Stromal cell of bone marrow (primary cell): ENCODE measurements at regions not wholly inside any gene's neighbourhood (a gene's known extent, or its start where the extent isn't known, plus 50 kb on each side); places are given as distances from the start of the nearest gene placed in this dataset.
"Not testable (repeated sequence)": the region's sequence is repeated elsewhere in the genome, so short reads cannot be mapped to it uniquely, and the experiment has no call there.

ENCODE experiments used
- DNase-seq: peaks from one replicate; pipeline ENCODE4 v3.0.0-alpha.2; 2012; ENCODE audit warnings: low read depth

DNA sequence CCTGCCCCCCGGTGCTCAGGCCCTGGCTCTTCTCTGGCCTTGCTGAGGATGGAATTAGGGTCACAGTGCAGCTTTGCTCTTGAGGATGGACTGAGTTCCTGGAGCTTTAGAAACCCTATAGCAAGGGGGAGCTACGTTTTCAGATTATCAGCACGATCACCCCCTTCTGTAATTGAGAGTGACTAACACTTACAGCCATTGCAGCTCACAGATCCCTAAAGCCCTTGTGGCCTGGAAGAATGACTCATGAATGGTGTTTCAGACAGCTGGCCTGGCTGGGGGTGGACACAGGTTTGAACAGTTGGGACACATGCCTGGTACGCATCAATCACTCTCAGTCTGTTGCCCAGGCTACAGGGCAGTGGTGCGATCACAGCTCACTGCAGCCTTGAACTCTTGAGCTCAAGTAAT lies 79.7 kb upstream of the IGFBP5 start:
- DNase-seq = peak; percentile 97

DNA sequence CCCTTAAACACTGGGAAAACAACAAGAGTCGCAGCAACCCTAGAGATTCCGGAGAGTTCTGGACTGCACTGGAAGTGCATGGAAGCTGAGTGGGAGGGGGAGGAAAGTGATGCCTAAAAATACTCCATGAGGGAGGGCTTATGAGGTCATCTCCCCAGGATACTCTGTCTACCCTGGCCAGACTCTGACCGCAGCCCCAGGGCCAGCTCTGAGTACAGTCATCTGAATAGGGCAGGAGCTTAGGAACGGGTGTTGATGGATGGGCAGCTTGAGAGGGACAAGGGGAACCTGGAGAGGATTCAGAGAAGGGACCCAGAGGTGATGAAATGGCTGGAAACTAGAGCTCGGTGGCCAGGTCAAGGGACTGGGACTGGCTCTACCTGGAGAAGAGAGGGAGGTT lies 79.3 kb upstream of the IGFBP5 start:
- peak; percentile 97 for DNase-seq

DNA sequence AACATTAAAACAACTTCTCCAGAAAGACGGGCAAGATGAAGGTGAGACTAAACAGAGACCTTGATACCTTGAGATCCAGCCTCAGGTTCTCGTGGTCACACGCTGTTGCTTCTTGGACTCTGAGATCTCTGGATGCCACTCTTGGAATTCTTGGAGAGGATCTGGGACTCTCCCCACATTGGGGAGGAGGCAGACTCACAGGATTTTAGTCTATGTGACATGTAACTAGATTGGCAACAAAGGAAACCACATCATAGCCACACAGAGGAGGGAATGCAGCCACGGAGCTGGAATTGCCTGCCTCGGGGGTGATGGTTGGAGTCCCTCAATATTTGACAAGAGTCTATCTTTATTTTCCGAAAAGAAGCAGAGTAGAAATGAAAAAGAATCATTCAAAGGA lies 78.8 kb upstream of the IGFBP5 start:
- no peak for DNase-seq

DNA sequence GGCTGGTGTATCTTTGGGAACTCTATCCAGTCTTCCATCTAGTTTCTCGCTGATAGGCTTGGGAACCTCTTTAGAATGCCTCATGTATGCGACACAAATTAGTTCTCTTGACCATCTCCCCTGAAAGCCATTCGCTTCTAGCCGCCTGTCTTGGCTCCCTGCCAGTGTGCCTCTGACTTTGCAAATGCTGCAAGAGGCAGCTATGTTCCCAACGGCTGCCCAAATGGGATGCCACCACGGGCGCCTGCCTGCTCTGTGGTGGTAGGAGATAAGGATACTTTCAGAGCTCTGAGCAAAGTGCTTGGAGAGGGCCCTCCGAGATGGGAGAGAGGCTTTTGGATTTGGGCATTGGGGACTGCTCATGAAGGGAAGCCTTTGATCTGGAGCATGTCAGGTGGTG lies 77.7 kb upstream of the IGFBP5 start:
- no peak for DNase-seq

DNA sequence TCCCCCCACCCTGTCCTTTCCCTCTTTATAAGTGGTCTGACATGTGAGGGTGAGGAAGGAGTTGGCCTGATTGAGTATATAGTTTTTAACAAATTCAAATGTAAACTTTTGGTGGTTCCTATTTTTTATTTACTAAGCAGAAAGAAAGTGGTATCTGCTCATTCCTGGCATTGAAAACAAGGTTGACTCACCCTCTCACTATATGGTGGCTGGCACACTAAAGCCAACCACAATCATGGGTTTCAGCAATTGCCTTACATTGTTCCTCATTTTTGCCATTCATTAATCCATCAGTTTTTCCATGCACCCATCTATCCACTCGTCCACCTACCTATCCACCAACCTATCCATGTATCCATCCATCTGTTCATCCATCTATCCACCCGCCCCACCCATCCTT lies 75.4 kb upstream of the IGFBP5 start:
- DNase-seq = no peak

DNA sequence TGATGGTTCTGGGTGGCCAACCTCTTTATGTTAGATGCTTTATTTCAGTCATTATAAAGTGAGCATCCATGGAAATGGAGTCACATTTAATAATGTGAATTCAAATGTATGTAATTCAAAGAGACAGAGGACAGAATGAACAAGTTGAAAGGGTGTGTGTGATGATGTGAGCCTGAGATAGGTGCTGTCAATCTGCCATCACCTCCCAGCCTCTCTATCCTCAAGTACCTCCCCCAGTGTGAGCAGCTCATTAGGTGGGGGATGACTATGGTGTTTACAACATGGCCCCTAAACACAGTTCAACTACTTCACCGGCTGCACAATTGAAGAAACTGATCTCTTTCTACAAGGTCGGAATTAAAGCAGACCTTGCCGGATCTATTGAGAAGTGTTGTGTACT lies 74.7 kb upstream of the IGFBP5 start:
- no peak for DNase-seq

DNA sequence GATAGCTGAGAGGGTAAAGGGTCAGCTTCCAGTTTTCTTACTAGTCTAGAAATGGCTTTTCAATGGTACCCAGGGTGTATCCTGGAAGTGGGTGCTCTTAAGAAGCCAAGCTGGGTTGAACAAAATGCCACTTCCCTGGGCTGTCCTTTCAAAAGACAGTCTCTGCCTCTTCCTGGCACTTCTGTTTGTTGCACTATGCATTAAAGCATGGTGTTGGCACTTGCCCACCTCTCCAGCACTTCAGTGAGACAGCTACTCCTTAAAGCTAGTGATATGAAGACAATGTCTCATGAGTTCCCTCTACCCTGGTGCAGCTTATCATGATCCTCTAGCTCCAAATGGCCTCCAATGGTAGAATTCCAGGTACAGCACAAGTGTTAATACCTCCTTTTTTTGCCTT lies 74.3 kb upstream of the IGFBP5 start:
- no peak for DNase-seq

DNA sequence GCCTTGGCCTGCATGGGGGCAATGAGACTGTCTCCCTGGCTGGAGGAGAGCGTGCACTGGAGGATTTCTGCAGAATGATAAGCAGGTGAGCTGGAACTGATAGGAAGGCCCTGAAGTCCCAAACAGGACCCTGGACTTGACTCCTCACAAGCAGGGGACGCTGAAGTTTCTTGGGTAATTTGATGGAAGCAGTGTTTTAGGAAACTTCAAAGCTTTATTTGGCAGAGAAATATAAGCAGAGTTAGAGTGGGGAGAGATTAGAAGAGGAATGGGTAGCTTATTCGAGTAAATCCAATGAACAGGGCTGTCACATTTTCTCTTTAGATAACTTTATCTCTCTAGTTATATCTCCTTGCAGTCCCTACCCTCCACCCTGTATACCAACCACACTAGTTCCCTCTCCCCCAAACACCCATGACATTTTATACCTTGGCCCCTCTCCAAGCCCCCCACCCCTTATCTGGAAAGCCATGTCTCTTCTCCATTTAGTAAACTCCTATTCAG lies 73.6 kb upstream of the IGFBP5 start:
- DNase-seq = no peak

DNA sequence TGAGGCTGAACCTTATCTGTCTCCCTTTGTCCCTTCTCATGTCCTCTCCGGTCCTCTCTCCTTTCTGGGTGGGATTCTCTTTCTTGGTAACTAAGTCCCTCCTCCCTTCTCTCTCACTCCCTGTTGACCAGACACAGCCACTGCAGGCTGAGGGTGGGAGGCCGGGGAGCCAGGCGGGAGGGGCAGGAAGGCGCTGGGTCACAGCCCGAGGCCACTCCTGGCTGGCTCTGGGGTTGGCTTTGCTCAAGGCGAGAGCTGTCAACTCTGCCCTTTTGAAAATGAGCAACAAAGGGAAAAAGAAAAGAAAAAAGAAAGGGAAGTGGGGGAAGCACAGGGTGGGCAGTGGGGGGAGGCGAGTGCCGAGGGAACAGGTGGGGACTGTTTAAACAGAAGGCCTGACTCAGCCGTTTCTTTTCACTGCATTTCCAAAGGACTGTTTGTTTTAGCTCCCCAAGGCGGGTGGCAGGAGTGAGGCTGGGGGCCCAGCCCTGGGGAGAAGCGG lies 70.5 kb upstream of the IGFBP5 start:
- no peak for DNase-seq

DNA sequence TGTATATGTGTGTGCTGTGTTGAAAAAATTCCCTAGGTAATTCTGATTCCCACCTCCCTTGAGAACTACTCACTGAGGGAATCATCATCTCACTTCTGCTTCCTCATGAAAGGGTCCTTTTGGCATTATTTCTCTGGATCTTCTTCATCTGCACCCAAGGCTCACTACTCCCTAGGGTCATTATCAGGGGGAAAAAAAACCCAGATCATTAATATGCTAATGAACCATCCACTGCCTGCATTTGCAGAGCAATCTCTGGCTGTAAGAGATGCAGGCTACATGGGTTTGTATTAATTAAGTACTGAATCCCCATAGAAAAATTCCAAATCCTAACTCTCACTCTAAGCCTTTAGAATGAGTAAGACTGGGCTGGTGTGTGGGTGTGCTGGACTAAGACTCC lies 68.0 kb upstream of the IGFBP5 start:
- DNase-seq = no peak

DNA sequence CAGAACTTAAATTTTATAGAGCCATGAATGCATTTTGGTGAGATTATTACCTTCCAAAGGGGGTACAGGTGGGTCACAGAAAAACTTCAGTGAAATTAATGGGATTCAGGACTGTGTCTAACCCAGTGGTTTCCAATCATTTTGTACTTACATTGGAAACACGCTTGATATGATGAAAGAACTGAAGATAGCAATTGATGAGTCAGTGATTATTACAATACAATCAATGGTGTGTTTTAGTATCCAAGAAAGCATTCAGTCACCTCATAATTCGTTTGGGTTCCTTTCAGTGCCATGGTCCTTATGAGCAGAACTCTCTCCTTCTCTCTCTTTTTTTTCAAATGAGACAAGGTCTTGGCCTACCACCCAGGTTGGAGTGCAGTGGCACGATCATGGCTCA lies 66.5 kb upstream of the IGFBP5 start:
- DNase-seq = no peak

DNA sequence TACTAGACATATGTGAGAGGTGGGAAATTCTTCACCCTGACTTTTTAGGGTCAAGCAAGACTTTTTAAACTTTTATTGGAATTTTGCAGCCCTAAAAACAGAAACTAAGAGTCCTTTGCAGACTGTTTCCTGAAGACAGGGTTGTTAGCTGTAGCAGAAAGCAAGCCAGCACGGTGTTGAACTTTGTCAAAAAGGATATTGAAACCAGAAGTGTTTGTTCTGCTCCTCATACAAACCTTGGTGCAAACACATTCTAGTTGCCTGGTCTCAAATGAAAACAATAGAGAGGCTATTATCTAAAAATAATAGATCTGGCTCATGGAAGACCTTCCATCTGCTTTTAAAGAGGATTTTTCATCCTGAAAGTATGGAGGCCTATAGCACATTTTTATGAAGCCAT lies 65.8 kb upstream of the IGFBP5 start:
- DNase-seq = no peak

DNA sequence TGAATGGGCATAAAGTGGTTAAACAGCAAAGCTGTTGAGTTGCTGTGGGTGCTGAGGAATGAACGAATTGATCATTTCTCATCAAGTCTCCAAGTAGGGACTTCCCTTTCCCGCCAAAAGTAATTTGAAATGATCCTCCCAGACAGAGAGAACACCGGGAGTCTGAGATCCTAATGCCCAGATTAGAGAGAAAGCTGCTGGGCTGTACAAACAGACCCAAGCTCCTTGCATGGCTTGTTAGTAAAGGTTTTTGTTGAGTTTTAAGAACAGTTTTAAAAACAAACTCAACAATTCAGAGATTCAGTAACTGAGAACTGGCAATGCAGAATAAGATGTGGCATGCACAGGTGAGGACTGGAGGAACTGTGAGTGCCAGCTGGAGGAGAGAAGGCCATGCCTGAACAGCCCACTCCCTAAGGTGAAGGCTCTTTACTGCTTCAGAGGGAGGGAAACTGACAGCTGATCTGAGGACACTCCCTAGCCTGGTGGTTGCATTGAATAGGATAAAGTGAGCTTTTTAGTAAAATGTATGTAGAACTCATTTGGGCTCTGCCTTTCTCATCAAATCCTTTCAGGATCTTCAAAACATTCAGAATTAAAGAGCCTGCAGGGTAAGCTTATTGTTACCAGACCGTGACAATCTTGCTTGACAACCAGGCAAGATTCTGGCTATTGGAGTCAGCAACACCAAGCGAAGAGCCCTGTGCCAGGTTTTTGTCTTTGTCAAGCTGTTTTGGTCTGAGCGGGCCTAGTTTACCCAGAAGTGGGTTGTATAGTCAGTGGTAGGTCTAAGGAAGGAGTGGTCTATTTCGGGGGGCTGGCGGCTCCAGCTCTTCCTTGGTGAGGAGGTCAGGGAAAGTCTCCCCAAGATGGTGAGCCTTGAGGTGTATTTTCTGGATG lies 63.2 kb upstream of the IGFBP5 start:
- DNase-seq = no peak

DNA sequence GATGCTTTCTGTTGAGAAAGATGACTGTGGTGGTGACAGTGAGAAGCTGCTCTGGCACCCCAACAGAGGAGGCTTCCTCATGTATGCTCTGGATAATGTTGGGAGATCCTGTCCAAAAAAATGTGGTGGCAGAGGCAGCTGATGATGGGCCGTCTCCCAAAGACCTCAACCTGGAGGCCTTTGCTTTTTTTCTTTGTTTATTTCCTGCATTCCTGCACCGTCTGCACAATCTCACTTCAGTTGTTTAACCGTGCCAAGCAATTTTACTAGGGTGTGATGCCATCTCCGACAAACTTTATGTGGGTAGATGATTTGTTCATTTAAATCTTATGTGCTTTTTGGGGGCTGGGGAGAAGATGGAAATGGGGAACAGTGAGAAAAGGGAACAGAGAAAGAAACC lies 62.2 kb upstream of the IGFBP5 start:
- DNase-seq = no peak

DNA sequence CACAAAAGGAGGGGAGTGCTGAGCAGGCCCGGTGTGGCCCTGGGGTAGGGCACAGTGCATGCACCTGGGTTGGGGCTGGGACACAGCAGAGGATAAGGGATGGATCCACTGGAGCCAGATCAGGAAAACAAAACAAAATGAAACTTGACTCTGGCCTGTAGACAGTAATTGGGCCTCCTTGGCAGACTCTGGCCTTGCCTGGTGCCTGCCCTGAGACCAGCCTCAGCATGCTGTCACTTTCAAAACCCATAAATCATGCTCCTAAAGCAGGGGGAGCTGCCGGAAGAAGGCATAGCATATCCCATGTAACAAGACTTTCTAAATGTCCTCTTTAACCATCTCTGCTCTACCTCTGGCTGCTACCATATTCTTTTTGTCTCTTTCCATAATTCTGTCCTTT lies 61.1 kb upstream of the IGFBP5 start:
- no peak for DNase-seq

DNA sequence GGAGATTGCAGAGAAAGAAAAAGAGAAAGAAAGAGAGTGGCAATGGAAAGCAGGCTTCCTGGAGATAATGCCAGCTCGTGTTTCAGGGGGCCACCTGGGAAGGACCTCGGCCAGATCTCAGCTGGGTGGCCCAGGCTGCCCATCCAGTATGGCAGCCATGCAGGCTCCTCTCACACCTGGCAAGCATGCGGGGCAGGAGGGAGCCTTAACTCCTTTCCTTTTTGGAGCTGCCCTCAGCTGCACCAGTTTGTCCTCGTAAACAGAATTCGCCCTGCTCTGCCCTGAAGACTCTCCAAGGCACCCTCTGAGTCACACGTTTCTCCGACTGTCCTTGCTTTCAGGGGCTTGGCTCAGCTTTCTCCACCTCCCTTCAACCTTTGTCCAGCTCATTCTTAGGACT lies 59.5 kb upstream of the IGFBP5 start:
- DNase-seq = no peak

DNA sequence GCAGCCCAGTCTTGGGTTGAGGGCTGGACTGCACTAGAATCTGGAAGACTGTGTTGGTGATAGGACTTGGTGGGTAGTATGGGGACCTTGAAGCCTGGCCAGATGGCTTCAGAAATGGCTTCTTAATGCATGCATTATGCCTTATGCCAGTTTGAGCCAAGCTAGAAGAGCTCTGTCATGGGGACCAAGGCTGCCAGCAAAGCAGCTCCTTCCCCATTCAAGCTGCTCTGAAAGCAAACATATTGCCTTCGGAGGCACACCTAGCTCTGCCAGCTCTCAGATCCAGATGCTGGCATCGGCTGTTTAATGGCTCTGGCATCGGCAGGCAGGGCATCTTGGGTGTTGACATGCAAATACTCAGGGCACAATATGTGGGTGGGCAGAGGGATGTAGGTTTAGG lies 59.0 kb upstream of the IGFBP5 start:
- DNase-seq = no peak

DNA sequence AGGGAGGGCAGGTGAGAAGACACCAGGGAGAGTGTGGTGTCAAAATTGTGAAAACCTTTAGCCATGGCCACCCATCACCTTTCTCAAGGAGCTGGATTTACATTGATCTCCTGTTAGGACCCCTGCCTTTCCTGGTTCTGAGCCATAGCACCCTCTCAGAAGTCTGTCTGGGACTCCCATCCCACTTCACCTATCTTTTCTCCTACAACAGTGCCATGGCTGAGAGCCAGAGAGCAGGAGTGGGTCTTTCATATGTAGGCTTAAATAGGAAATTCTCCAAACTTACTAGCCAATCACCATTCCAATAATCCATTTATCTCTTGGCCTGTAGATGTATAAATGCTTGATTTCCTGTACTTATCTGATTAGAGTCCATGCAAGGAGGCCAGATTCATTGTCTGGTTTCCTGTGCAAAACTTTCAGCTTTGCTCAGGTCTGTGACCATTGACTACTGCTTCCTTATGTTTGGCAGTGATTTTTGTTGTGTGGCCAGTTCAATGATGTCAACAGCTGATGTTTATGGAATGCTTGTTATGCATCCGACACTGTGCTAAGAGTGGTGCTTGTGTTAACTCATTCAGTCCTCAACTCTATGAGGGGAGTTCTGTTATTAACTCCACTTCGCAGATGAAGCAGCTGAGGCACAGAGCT lies 57.6 kb upstream of the IGFBP5 start:
- DNase-seq = no peak

DNA sequence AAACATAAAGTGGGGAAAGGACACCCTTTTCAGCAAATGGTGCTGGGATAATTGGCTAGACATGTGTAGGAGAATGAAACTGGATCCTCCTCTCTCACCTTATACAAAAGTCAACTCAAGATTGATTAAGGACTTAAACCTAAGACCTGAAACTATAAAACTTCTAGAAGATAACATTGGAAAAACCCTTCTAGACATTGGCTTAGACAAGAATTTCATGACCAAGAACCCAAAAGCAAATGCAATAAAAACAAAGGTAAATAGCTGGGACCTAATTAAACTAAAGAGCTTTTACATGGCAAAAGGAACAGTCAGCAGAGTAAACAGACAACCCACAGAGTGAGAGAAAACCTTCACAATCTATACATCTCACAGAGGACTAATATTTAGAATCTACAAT lies 55.4 kb upstream of the IGFBP5 start:
- DNase-seq = not testable (repeated sequence)

DNA sequence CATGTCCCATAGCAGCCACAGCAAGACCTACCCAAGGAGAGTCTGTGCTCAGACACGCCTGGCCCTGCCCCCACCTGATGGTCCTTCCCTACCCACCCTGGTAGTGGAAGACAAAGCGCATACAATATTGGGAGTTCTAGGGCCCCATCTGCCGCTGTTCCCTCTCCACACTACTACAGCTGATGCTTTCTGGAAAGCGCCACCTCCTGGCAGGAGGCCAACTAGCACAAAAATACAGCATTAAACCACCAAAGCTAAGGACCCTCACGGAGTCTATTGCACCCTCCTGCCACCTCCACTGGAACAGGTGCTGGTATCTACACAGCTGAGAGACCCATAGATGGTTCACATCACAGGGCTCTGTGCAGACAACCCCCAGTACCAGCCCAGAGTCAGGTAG lies 50.9 kb upstream of the IGFBP5 start:
- DNase-seq = not testable (repeated sequence)

DNA sequence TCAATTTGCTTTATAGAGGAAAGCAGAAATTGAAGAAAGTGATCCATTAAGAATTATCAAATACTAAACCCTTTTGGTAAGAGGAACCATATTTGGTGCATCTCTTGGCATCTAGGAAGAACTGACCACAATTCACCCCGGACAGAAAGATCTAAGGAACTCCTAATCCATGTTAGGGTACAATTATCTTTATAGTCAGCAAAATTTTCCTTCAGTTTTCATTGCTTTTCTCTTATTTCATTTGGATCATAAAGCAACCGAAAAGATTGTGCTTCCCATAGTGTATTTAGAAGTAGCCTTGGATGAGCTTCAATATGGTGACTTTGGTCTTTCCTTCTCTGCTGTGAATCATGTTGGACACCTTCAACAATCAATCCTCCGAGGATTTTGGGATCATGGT lies 50.1 kb upstream of the IGFBP5 start:
- no peak for DNase-seq
